ENCODE measurements at regions not wholly inside any gene's neighbourhood (a gene's known extent, or its start where the extent isn't known, plus 50 kb on each side); places are given as distances from the start of the nearest gene placed in this dataset.

DNA sequence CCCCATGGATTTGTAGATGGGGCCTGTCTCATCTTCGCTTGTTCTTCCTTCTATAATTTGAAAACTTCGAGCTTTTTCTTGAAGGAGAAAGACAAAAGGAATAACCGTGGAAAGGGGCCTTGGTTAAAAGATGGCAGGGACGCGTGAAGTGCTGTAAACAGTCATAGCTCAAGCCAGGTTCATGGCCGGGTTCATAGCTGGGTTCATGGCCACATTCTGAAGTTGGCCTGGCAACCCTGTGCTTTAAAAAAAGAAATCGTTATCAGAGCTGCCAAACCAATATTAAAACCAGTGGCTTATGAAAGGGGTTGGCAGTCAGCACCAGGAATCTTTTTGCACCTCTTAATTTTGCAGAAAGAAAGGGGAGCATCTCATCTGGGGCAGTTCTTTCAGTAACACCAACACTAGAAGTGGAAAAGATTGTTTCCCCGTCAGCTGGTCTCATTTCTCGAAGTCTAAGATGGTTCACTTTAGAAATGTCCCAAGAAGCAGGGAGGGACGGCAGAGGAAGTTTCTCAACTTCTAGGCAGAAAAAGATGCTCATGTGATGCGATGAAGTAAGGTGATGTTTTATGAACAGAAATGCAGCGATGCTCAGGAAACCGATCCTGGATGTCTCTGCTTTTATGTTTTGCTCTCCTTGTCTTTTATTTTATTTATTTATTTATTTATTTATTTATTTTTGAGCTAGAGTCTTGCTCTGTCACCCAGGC, 193.1 kb upstream of the TBX3 start:
- Histone ChIP-seq H3K4me3 (ENCODE audit: low read depth in 1 of 2, low read length in 2 of 2) (no peak overlapping the region), H3K27ac (ENCODE audit: low read depth in 2 of 2, low read length in 1 of 2) (no peak overlapping the region), H3K36me3 (ENCODE audit: control insufficient read depth in 2 of 2, insufficient read depth in 2 of 2, low read length in 1 of 2) (no peaks in the 10 kb centered on the region), H3K27me3 (ENCODE audit: control insufficient read depth in 1 of 2, insufficient read depth in 2 of 2, low read length in 2 of 2) (no peaks in the 10 kb centered on the region), H3K9me3 (ENCODE audit: control insufficient read depth in 2 of 2, insufficient read depth in 1 of 2, low read depth in 1 of 2, low read length in 1 of 2) (no peaks in the 10 kb centered on the region), H3K4me1 (ENCODE audit: control insufficient read depth in 2 of 2, insufficient read depth in 2 of 2, low read length in 1 of 2) (no peaks in the 10 kb centered on the region)
- WGBS, 2 donors: 84 to 88% methylated on average over 13 of the region's 13 CpGs

DNA sequence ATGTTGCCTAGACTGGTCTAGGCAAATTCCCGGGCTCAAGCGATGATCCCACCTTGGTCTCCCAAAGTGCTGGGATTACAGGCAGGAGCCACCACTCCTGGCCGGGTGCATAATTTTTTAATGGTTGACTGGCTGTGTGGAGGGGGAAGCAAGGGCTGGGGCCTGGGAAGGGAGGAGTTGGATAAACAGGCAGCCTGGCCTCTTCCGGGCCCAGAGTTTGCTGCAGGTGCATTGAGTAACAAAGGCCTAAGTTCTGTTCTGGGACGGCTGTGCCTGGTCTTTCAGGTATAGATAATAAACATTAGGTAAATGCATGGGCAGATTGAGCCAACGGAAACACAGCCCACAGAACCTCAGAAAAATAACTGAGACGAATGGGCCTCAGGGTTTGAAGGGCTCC, 191.3 kb upstream of the TBX3 start:
- no peak overlapping the region for H3K4me3 ChIP-seq (ENCODE audit: low read depth in 1 of 2, low read length in 2 of 2)
- no peaks in the 10 kb centered on the region for H3K27me3 ChIP-seq (ENCODE audit: control insufficient read depth in 1 of 2, insufficient read depth in 2 of 2, low read length in 2 of 2)
- WGBS, 2 donors: 67 to 81% methylated on average over 7 of the region's 7 CpGs
- no peaks in the 10 kb centered on the region for H3K36me3 ChIP-seq (ENCODE audit: control insufficient read depth in 2 of 2, insufficient read depth in 2 of 2, low read length in 1 of 2)
- no peaks in the 10 kb centered on the region for H3K9me3 ChIP-seq (ENCODE audit: control insufficient read depth in 2 of 2, insufficient read depth in 1 of 2, low read depth in 1 of 2, low read length in 1 of 2)
- H3K4me1 ChIP-seq (ENCODE audit: control insufficient read depth in 2 of 2, insufficient read depth in 2 of 2, low read length in 1 of 2): no peaks in the 10 kb centered on the region
- no peak overlapping the region for H3K27ac ChIP-seq (ENCODE audit: low read depth in 2 of 2, low read length in 1 of 2)

DNA sequence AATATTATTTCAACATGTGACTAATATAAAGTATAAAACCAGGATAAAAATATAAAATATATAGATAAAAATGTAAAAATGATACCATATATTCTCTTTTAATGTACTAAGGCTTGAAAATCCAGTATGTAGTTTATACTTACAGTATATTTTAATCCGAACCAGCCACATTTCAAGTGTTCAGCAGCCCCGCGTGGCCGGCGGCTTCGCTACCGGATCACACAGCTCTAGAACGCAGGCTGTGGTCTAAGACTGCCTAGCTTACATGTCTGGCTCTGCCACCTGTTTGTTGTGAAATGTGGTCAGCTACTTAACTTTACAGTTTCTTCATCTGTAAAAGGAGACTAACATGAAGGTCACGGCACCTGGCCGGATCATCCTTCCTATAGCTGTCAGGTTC, 189.7 kb upstream of the TBX3 start:
- no peaks in the 10 kb centered on the region for H3K36me3 ChIP-seq (ENCODE audit: control insufficient read depth in 2 of 2, insufficient read depth in 2 of 2, low read length in 1 of 2)
- no peaks in the 10 kb centered on the region for H3K9me3 ChIP-seq (ENCODE audit: control insufficient read depth in 2 of 2, insufficient read depth in 1 of 2, low read depth in 1 of 2, low read length in 1 of 2)
- WGBS, 2 donors: 96 to 97% methylated on average over 10 of the region's 10 CpGs
- no peaks in the 10 kb centered on the region for H3K27me3 ChIP-seq (ENCODE audit: control insufficient read depth in 1 of 2, insufficient read depth in 2 of 2, low read length in 2 of 2)
- H3K4me1 ChIP-seq (ENCODE audit: control insufficient read depth in 2 of 2, insufficient read depth in 2 of 2, low read length in 1 of 2): no peaks in the 10 kb centered on the region
- no peak overlapping the region for H3K4me3 ChIP-seq (ENCODE audit: low read depth in 1 of 2, low read length in 2 of 2)
- no peak overlapping the region for H3K27ac ChIP-seq (ENCODE audit: low read depth in 2 of 2, low read length in 1 of 2)

DNA sequence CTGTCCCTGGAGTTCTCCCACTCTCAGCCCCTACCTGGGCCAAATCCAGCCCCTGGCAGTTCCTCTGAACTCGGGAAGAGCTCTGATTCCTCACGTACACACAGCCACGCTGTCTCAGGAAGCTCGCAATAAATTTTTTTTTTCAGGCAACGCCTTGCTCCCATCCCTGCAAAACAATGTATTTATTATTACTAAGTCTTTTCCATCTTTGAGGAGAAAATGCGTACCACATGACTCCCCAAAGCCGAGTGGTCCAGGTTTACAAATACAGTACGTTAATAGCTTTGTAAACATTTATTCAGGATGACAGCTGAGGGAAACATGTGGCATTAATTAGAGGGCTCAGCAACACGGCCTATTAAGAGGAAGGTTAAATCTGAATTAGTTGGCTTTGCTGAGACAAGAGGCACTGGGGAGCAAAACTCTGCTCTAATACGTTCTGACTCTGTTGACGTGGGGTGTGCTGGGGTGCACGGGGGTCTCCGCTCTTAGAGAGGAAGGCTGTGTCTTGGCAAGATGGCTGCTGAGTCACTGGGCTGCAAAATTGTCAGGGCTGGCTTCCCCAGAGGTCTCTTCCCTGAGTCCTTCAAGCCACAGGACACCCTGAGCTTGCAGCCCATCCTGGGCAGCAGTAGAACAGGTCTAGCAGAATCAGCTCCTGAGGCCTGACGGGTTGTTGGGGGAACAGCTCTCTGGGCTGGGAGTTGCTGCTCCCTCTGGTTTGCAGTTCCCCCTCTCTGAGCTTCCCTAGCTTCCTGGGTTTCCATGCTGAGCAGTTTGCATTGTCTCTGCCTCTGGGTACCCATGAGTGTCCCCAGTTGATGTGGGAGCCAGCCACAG, 185.2 kb upstream of the TBX3 start:
- H3K27me3 ChIP-seq (ENCODE audit: control insufficient read depth in 1 of 2, insufficient read depth in 2 of 2, low read length in 2 of 2): no peaks in the 10 kb centered on the region
- 44 to 45% methylated on average over 14 of the region's 14 CpGs for WGBS, 2 donors
- no peaks in the 10 kb centered on the region for H3K36me3 ChIP-seq (ENCODE audit: control insufficient read depth in 2 of 2, insufficient read depth in 2 of 2, low read length in 1 of 2)
- H3K4me3 ChIP-seq (ENCODE audit: low read depth in 1 of 2, low read length in 2 of 2): no peak overlapping the region
- H3K27ac ChIP-seq (ENCODE audit: low read depth in 2 of 2, low read length in 1 of 2): no peak overlapping the region
- H3K4me1 ChIP-seq (ENCODE audit: control insufficient read depth in 2 of 2, insufficient read depth in 2 of 2, low read length in 1 of 2): no peaks in the 10 kb centered on the region
- no peaks in the 10 kb centered on the region for H3K9me3 ChIP-seq (ENCODE audit: control insufficient read depth in 2 of 2, insufficient read depth in 1 of 2, low read depth in 1 of 2, low read length in 1 of 2)

DNA sequence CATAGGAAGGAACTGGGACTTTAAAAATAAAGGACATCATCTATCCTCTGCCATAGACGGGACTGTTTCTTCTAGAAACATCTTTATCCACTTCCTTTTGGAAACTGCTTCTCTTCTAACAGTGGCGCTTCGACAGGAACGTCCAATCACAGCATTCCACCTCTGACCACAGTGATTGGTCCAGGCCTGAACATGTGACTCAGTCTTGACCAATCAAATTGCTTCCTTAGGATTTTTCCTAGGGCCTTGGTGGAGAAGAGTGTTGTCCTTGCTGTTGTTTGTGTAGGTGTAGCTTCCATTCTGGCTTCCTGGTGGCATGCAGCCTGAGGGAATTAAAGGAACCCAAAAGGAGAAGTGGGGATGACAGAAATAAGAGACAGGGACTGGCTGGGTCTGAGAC, 182.4 kb upstream of the TBX3 start:
- WGBS, 2 donors: 89 to 92% methylated on average over 4 of the region's 4 CpGs
- Histone ChIP-seq H3K9me3 (ENCODE audit: control insufficient read depth in 2 of 2, insufficient read depth in 1 of 2, low read depth in 1 of 2, low read length in 1 of 2) (no peaks in the 10 kb centered on the region), H3K4me3 (ENCODE audit: low read depth in 1 of 2, low read length in 2 of 2) (no peak overlapping the region), H3K27me3 (ENCODE audit: control insufficient read depth in 1 of 2, insufficient read depth in 2 of 2, low read length in 2 of 2) (no peaks in the 10 kb centered on the region), H3K36me3 (ENCODE audit: control insufficient read depth in 2 of 2, insufficient read depth in 2 of 2, low read length in 1 of 2) (no peaks in the 10 kb centered on the region), H3K27ac (ENCODE audit: low read depth in 2 of 2, low read length in 1 of 2) (no peak overlapping the region), H3K4me1 (ENCODE audit: control insufficient read depth in 2 of 2, insufficient read depth in 2 of 2, low read length in 1 of 2) (no peaks in the 10 kb centered on the region)

DNA sequence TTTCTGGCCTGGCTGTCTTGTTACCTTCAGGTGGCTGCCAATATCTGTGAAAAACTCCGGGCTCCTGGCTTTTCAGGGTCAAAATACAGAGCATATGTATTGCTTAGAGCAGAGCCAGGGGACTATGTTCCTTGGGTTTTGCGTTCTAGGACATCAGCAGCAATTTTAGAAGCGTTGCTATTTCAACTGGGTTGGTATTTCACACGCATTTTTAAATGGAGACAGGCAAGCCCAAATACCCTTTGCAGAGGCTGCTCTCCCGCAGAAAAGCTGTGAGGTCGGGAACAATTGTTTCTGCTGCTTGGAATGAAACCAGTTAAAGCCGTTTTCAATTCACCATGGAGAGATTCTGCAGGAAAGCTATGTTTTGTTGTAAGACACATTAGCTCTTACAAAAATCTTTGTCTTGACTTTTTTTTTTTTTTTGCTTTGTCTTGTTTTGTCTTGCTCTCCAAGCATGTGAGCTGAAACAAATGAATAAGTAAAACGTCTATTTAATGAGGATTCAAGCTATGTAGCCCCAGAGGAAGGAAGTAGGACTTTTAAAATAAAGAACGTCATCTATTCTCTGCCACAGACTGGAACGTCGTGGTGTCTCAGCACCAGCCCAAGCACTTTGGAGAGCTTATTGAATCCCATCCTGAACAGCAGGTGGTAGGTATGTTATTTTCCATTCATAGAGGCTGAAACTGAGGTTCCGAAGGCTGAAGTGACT, 181.0 kb upstream of the TBX3 start:
- H3K9me3 ChIP-seq (ENCODE audit: control insufficient read depth in 2 of 2, insufficient read depth in 1 of 2, low read depth in 1 of 2, low read length in 1 of 2): no peaks in the 10 kb centered on the region
- no peaks in the 10 kb centered on the region for H3K27me3 ChIP-seq (ENCODE audit: control insufficient read depth in 1 of 2, insufficient read depth in 2 of 2, low read length in 2 of 2)
- H3K27ac ChIP-seq (ENCODE audit: low read depth in 2 of 2, low read length in 1 of 2): no peak overlapping the region
- H3K4me3 ChIP-seq (ENCODE audit: low read depth in 1 of 2, low read length in 2 of 2): no peak overlapping the region
- 17 to 28% methylated on average over 12 of the region's 12 CpGs for WGBS, 2 donors
- H3K36me3 ChIP-seq (ENCODE audit: control insufficient read depth in 2 of 2, insufficient read depth in 2 of 2, low read length in 1 of 2): no peaks in the 10 kb centered on the region
- H3K4me1 ChIP-seq (ENCODE audit: control insufficient read depth in 2 of 2, insufficient read depth in 2 of 2, low read length in 1 of 2): no peaks in the 10 kb centered on the region

DNA sequence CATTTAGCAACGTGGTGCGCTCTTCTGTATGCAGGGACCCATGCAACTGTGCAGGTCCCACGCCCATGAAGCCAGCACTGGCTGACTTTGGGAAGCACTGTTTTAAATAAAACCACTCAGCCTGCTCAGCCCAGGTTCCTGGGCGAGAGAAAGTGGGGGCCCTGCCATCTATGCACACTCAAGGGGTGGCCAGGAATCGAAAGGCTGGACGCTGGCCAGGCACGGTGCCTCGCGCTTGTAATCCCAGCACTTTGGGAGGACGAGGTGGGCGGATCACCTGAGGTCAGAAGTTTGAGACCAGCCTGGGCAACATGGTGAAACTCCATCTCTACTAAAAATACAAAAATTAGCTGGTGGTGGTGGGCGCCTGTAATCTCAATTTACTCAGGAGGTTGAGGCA, 179.9 kb upstream of the TBX3 start:
- no peaks in the 10 kb centered on the region for H3K36me3 ChIP-seq (ENCODE audit: control insufficient read depth in 2 of 2, insufficient read depth in 2 of 2, low read length in 1 of 2)
- no peaks in the 10 kb centered on the region for H3K9me3 ChIP-seq (ENCODE audit: control insufficient read depth in 2 of 2, insufficient read depth in 1 of 2, low read depth in 1 of 2, low read length in 1 of 2)
- H3K27ac ChIP-seq (ENCODE audit: low read depth in 2 of 2, low read length in 1 of 2): no peak overlapping the region
- H3K4me1 ChIP-seq (ENCODE audit: control insufficient read depth in 2 of 2, insufficient read depth in 2 of 2, low read length in 1 of 2): no peaks in the 10 kb centered on the region
- H3K4me3 ChIP-seq (ENCODE audit: low read depth in 1 of 2, low read length in 2 of 2): no peak overlapping the region
- WGBS, 2 donors: 77 to 84% methylated on average over 12 of the region's 12 CpGs
- no peaks in the 10 kb centered on the region for H3K27me3 ChIP-seq (ENCODE audit: control insufficient read depth in 1 of 2, insufficient read depth in 2 of 2, low read length in 2 of 2)

DNA sequence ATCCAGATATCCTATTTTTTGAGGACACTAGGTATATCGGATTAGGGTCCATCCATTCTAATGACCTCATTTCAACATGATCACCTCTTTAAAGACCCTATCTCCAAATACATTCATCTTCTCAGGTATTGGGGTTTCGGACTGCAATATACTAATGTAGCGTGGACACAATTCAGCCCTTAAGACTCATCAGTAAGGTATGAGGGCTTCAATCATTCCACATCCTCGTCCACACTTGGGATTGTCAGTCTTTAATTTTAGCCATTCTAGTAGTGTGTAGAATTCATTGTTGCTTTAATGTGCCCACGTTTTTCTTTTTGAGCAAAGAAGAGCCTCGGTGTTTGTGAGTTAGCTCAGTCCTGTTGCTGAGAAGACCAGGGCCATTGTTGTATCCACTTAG, 177.0 kb upstream of the TBX3 start:
- 86 to 90% methylated on average over 6 of the region's 6 CpGs for WGBS, 2 donors
- no peak overlapping the region for H3K27ac ChIP-seq (ENCODE audit: low read depth in 2 of 2, low read length in 1 of 2)
- H3K36me3 ChIP-seq (ENCODE audit: control insufficient read depth in 2 of 2, insufficient read depth in 2 of 2, low read length in 1 of 2): no peaks in the 10 kb centered on the region
- H3K9me3 ChIP-seq (ENCODE audit: control insufficient read depth in 2 of 2, insufficient read depth in 1 of 2, low read depth in 1 of 2, low read length in 1 of 2): no peaks in the 10 kb centered on the region
- no peak overlapping the region for H3K4me3 ChIP-seq (ENCODE audit: low read depth in 1 of 2, low read length in 2 of 2)
- no peaks in the 10 kb centered on the region for H3K27me3 ChIP-seq (ENCODE audit: control insufficient read depth in 1 of 2, insufficient read depth in 2 of 2, low read length in 2 of 2)
- H3K4me1 ChIP-seq (ENCODE audit: control insufficient read depth in 2 of 2, insufficient read depth in 2 of 2, low read length in 1 of 2): no peaks in the 10 kb centered on the region

DNA sequence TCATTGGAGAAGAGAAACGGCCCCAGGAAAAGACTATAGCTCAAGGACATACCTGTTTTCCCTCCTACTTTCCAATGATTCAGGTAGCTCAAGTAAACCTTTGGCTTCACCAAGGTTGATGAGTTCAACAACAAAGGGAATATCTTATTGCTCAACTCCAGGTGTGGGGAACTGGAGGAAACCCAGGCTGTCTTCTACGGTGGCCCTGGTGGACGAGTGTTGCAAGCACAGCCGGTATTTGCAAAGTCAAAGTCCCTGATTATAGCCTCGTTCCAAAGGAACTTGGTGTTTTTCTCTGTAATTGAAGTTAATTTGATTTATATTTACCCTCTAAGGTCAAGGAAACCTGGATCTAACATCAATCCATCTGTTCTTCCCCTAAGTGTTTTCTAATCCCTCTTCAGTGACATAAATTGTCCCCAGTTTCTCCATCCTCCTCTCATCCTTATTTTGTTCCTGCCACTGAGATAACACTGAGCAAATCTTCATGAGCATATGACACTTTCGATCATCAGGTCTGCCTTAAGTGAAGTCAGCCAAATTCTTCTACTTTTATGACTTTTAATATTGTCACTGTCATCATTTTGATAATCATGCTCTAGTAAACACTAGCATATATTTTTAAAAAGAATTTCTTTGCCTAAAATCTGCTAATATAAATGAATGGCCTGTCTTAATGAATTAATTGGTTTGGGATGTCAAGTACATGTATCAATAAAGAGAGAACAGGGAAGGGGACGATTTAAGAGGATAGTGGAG, 174.6 kb upstream of the TBX3 start:
- Histone ChIP-seq H3K4me1 (ENCODE audit: control insufficient read depth in 2 of 2, insufficient read depth in 2 of 2, low read length in 1 of 2) (no peaks in the 10 kb centered on the region), H3K27me3 (ENCODE audit: control insufficient read depth in 1 of 2, insufficient read depth in 2 of 2, low read length in 2 of 2) (no peaks in the 10 kb centered on the region), H3K9me3 (ENCODE audit: control insufficient read depth in 2 of 2, insufficient read depth in 1 of 2, low read depth in 1 of 2, low read length in 1 of 2) (peaks cover 0 to 2% of the 10 kb centered on the region in 2 donors), H3K36me3 (ENCODE audit: control insufficient read depth in 2 of 2, insufficient read depth in 2 of 2, low read length in 1 of 2) (no peaks in the 10 kb centered on the region), H3K4me3 (ENCODE audit: low read depth in 1 of 2, low read length in 2 of 2) (no peak overlapping the region), H3K27ac (ENCODE audit: low read depth in 2 of 2, low read length in 1 of 2) (no peak overlapping the region)
- WGBS, 2 donors: 58 to 75% methylated on average over 7 of the region's 7 CpGs
